SK-N-SH (cell line): ENCODE measurements at regions not wholly inside any gene's neighbourhood (a gene's known extent, or its start where the extent isn't known, plus 50 kb on each side); places are given as distances from the start of the nearest gene placed in this dataset.

Source experiments
- CTCF ChIA-PET: fragments of 300-600, 350-600 bp; formaldehyde crosslinking; extraction: SDS; loops from one replicate; lab custom pipeline; 2021; lab: Yijun Ruan, JAX
- POLR2A ChIA-PET: fragments of 350-600 bp; sonication (Branson Sonifier 250); formaldehyde crosslinking; extraction: SDS; loops from one replicate; lab custom pipeline; 2020; ENCODE audit warnings: antibody characterized with exemption, inconsistent platforms; lab: Yijun Ruan, JAX
- DNase-seq: peaks from one replicate; pipeline ENCODE4 v3.0.0; 2012
- H2AFZ ChIP-seq: fragments of 200-600 bp; sonication (generic); 2 replicates; pipeline ENCODE4 v1.8.1; 2016; ENCODE audit warnings: antibody characterized with exemption, mild to moderate bottlenecking, low read depth
- H3F3A ChIP-seq: fragments of 200-600 bp; sonication (generic); replicated peaks from 2 replicates; pipeline ENCODE3; 2016; ENCODE audit warnings: antibody characterized with exemption, mild to moderate bottlenecking; ENCODE audit not compliant: insufficient read depth
- H3K27ac ChIP-seq, 2 experiments: fragments of 200-500 bp in 1 of 2; fragments of 200-600 bp in 1 of 2; sonication (Bioruptor generic) in 1 of 2; sonication (generic), shearing (Covaris generic) in 1 of 2; 2 replicates each; pipeline versions ENCODE4 v1.5.1 to v1.6.1; 2014 to 2016; ENCODE audit warnings: low read depth in 2 of 2, inconsistent platforms in 1 of 2, low read length in 1 of 2, mild to moderate bottlenecking in 1 of 2, mixed read lengths in 1 of 2
- H3K27me3 ChIP-seq: fragments of 200-600 bp; sonication (generic), shearing (Covaris generic); 2 replicates; pipeline ENCODE4 v1.6.1; 2016; ENCODE audit warnings: mixed run types; ENCODE audit not compliant: insufficient read depth
- H3K36me3 ChIP-seq, 2 experiments: fragments of 200-500 bp in 1 of 2; fragments of 200-600 bp in 1 of 2; sonication (Bioruptor generic) in 1 of 2; sonication (generic) in 1 of 2; replicated peaks in 1 of 2; 2 replicates each; pipeline versions ENCODE3 to v1.5.1; 2014 to 2016; ENCODE audit warnings: low read length in 1 of 2, mild to moderate bottlenecking in 1 of 2; ENCODE audit not compliant: insufficient read depth in 2 of 2, control insufficient read depth in 1 of 2
- H3K4me1 ChIP-seq, 2 experiments: fragments of 200-500 bp in 1 of 2; fragments of 200-600 bp in 1 of 2; sonication (Bioruptor generic) in 1 of 2; sonication (generic), shearing (Covaris generic) in 1 of 2; 2 replicates each; pipeline versions ENCODE4 v1.5.1 to v1.6.1; 2014 to 2016; ENCODE audit warnings: low read depth in 1 of 2, low read length in 1 of 2, mixed run types in 1 of 2; ENCODE audit not compliant: insufficient read depth in 2 of 2, control insufficient read depth in 1 of 2
- H3K4me2 ChIP-seq: fragments of 200-600 bp; sonication (generic), shearing (Covaris generic); 2 replicates; pipeline ENCODE4 v1.6.1; 2017; ENCODE audit warnings: mixed run types
- H3K4me3 ChIP-seq, 2 experiments: fragments of 200-500 bp in 1 of 2; fragments of 200-600 bp in 1 of 2; sonication (Bioruptor generic) in 1 of 2; sonication (generic), shearing (Covaris generic) in 1 of 2; 2 replicates each; pipeline versions ENCODE4 v1.5.1 to v1.8.1; 2014 to 2016; ENCODE audit warnings: low read depth in 2 of 2, inconsistent platforms in 1 of 2, low read length in 1 of 2, mild to moderate bottlenecking in 1 of 2, mixed read lengths in 1 of 2, moderate library complexity in 1 of 2
- H3K79me2 ChIP-seq: fragments of 200-600 bp; sonication (generic); 2 replicates; pipeline ENCODE4 v1.8.1; 2017; ENCODE audit warnings: mild to moderate bottlenecking; ENCODE audit not compliant: insufficient read depth
- H3K9ac ChIP-seq: fragments of 200-600 bp; sonication (generic); 2 replicates; pipeline ENCODE4 v1.6.1; 2017; ENCODE audit warnings: mixed run types
- H3K9me2 ChIP-seq: fragments of 200-600 bp; sonication (generic); 2 replicates; pipeline ENCODE4 v1.6.1; 2017; ENCODE audit warnings: mixed run types
- H3K9me3 ChIP-seq: fragments of 200-600 bp; sonication (generic); 2 replicates; pipeline ENCODE4 v1.6.1; 2017; ENCODE audit warnings: mixed run types, mild to moderate bottlenecking, moderate library complexity
- H4K20me1 ChIP-seq: fragments of 200-600 bp; sonication (generic); 2 replicates; pipeline ENCODE4 v1.6.1; 2017; ENCODE audit warnings: mild to moderate bottlenecking, mixed run types; ENCODE audit not compliant: insufficient read depth
- CHD2 ChIP-seq: fragments of 150-350 bp; IDR thresholded peaks from 2 replicates; pipeline ENCODE4 v1.6.1; 2018; ENCODE audit warnings: low read length; ENCODE audit not compliant: partially characterized antibody
- ELF1 ChIP-seq: IDR thresholded peaks from 2 replicates; pipeline ENCODE4 v1.4.0; 2012
- FOXJ3 ChIP-seq: sonication (generic); formaldehyde crosslinking; IDR thresholded peaks from 2 replicates; pipeline ENCODE4 v1.5.1; 2020; ENCODE audit warnings: mild to moderate bottlenecking, missing genetic modification reagents
- GATA2 ChIP-seq: sonication (generic); formaldehyde crosslinking; IDR thresholded peaks from 2 replicates; pipeline ENCODE4 v1.5.0; 2020; ENCODE audit warnings: mild to moderate bottlenecking, missing genetic modification reagents
- JUND ChIP-seq: IDR thresholded peaks from 2 replicates; pipeline ENCODE4 v1.4.0; 2012
- MEF2A ChIP-seq: IDR thresholded peaks from 2 replicates; pipeline ENCODE4 v1.4.0; 2012; ENCODE audit warnings: low read depth, borderline replicate concordance
- NFIC ChIP-seq: IDR thresholded peaks from 2 replicates; pipeline ENCODE4 v1.4.0; 2012; ENCODE audit warnings: borderline replicate concordance
- NRF1 ChIP-seq: IDR thresholded peaks from 2 replicates; pipeline ENCODE4 v1.6.1; 2012; ENCODE audit warnings: low read depth, mild to moderate bottlenecking, low read length
- PBX3 ChIP-seq: IDR thresholded peaks from 2 replicates; pipeline ENCODE4; 2012
- POLR2AphosphoS5 ChIP-seq: IDR thresholded peaks from 2 replicates; pipeline ENCODE4 v1.6.1; 2012; ENCODE audit warnings: low read depth, low read length
- RAD21 ChIP-seq: IDR thresholded peaks from 2 replicates; pipeline ENCODE4 v1.6.1; 2012; ENCODE audit warnings: mild to moderate bottlenecking, low read length
- RCOR1 ChIP-seq: fragments of 150-350 bp; IDR thresholded peaks from 2 replicates; pipeline ENCODE4 v1.6.1; 2017; ENCODE audit warnings: antibody characterized with exemption, low read length
- USF1 ChIP-seq: IDR thresholded peaks from 2 replicates; pipeline ENCODE4 v1.4.0; 2012; ENCODE audit warnings: low read depth, borderline replicate concordance
- USF2 ChIP-seq: fragments of 150-350 bp; IDR thresholded peaks from 2 replicates; pipeline ENCODE4 v1.6.1; 2017; ENCODE audit warnings: antibody characterized with exemption, low read length, low read depth, borderline replicate concordance
- WGBS: methylation state at CpG from one replicate; pipeline ENCODE4 v1.1.6; 2017; ENCODE audit warnings: low lambda C conversion rate; 5-methylcytosine and 5-hydroxymethylcytosine counted together

- POLR2A ChIA-PET = no interaction called here
- Histone ChIP-seq H4K20me1 (no peaks in the 10 kb centered on the region), H3K4me1 (peaks cover 0 to 3% of the 10 kb centered on the region in 2 experiments; a peak in 2 of 4 replicates), H2AFZ (no peak overlapping the region), H3K4me2 (no peak overlapping the region), H3K27ac (no peak overlapping the region), H3K9me3 (no peaks in the 10 kb centered on the region), H3K27me3 (no peaks in the 10 kb centered on the region), H3K9me2 (no peaks in the 10 kb centered on the region), H3K9ac (no peak overlapping the region), H3K79me2 (no peaks in the 10 kb centered on the region), H3K36me3 (no peaks in the 10 kb centered on the region), H3K4me3 (no peak overlapping the region)
- DNase-seq = no peak
- WGBS = 72% methylated on average over 1 of the region's 1 CpG
- TF ChIP-seq PBX3 (no peak), NFIC (no peak), ELF1 (no peak), POLR2AphosphoS5 (no peak)
- TF ChIP-seq, all 33 proteins: peak for 0
- CTCF ChIA-PET = no interaction called here
- H3F3A ChIP-seq = no peaks in the 10 kb centered on the region
Observed at GRCh38 chr9:28600226-28600625, 1026.9 kb upstream of the C9orf72 start.

- CTCF ChIA-PET = no interaction called here
Observed at GRCh38 chr9:28607843-28608242, 1034.6 kb upstream of the C9orf72 start.

GRCh38 chr9:28610339-28610738, 1037.1 kb upstream of the C9orf72 start:
- TF ChIP-seq RCOR1 = no peak
- TF ChIP-seq USF2 = no peak
- TF ChIP-seq NRF1 = no peak
- TF ChIP-seq USF1 = no peak
- TF ChIP-seq JUND = no peak
- no peak for TF ChIP-seq FOXJ3 (CRISPR knock-in tag)
- no peak for TF ChIP-seq POLR2AphosphoS5
- TF ChIP-seq RAD21 = no peak
- Histone ChIP-seq H3K9me2 (no peaks in the 10 kb centered on the region), H3K4me1 (no peaks in the 10 kb centered on the region; a peak in 1 of 4 replicates), H4K20me1 (no peaks in the 10 kb centered on the region), H3K27me3 (no peaks in the 10 kb centered on the region), H3K79me2 (no peaks in the 10 kb centered on the region), H3K4me3 (no peak overlapping the region), H3K4me2 (no peak overlapping the region), H3K9me3 (no peaks in the 10 kb centered on the region), H2AFZ (no peak overlapping the region), H3K27ac (no peak overlapping the region), H3K36me3 (no peaks in the 10 kb centered on the region), H3F3A (no peaks in the 10 kb centered on the region), H3K9ac (no peak overlapping the region)
- ChIA-PET CTCF (no interaction called here), POLR2A (no interaction called here)
- WGBS = 75% methylated on average over 3 of the region's 3 CpGs
- no peak for DNase-seq

More at GRCh38 chr9:28607843-28608242, 1034.6 kb upstream of the C9orf72 start:
- Histone ChIP-seq H3K9me3 (no peaks in the 10 kb centered on the region), H4K20me1 (no peaks in the 10 kb centered on the region), H3K9ac (no peak overlapping the region), H2AFZ (no peak overlapping the region), H3K4me2 (no peak overlapping the region), H3K27me3 (no peaks in the 10 kb centered on the region), H3K9me2 (no peaks in the 10 kb centered on the region), H3K79me2 (no peaks in the 10 kb centered on the region), H3K4me1 (no peaks in the 10 kb centered on the region; a peak in 2 of 4 replicates), H3K27ac (no peak overlapping the region), H3F3A (no peaks in the 10 kb centered on the region), H3K4me3 (no peak overlapping the region), H3K36me3 (no peaks in the 10 kb centered on the region)
- TF ChIP-seq CHD2 (no peak), GATA2 (CRISPR knock-in tag) (peak; percentile 33), MEF2A (no peak)
- peak; percentile 3 for DNase-seq
- POLR2A ChIA-PET = no interaction called here
